GM23338 (cell line): ENCODE measurements at regions not wholly inside any gene's neighbourhood (a gene's known extent, or its start where the extent isn't known, plus 50 kb on each side); places are given as distances from the start of the nearest gene placed in this dataset.

Experiments used
- ATAC-seq: fragments of 200-7000 bp; cut with Tn5 transposase; 3 replicates; pipeline ENCODE4 v1.9.1; 2020
- DNase-seq: peaks from one replicate; pipeline ENCODE4 v3.0.0-alpha.2; 2015; ENCODE audit warnings: low spot score
- H2AFZ ChIP-seq: fragments of 200-600 bp; sonication (generic); 2 replicates; pipeline ENCODE4 v1.8.0; 2016; ENCODE audit warnings: antibody characterized with exemption, mild to moderate bottlenecking, moderate library complexity
- H3F3A ChIP-seq: fragments of 200-600 bp; sonication (generic); replicated peaks from 2 replicates; pipeline ENCODE4 v1.8.0; 2017; ENCODE audit warnings: antibody characterized with exemption, mixed run types, low read depth
- H3K27ac ChIP-seq: fragments of 200-600 bp; sonication (generic); 2 replicates; pipeline ENCODE4 v1.6.1; 2016; ENCODE audit warnings: low read depth
- H3K27me3 ChIP-seq: fragments of 200-600 bp; sonication (generic); 2 replicates; pipeline ENCODE4 v1.8.0; 2016; ENCODE audit warnings: mild to moderate bottlenecking, mixed run types, moderate library complexity; ENCODE audit not compliant: insufficient read depth
- H3K36me3 ChIP-seq: fragments of 200-600 bp; sonication (generic); 2 replicates; pipeline ENCODE4 v1.8.0; 2016; ENCODE audit warnings: mild to moderate bottlenecking; ENCODE audit not compliant: insufficient read depth
- H3K4me1 ChIP-seq: fragments of 200-600 bp; sonication (generic); 2 replicates; pipeline ENCODE4 v1.8.0; 2016; ENCODE audit warnings: mild to moderate bottlenecking, moderate library complexity; ENCODE audit not compliant: insufficient read depth
- H3K4me2 ChIP-seq: fragments of 200-600 bp; sonication (generic); 2 replicates; pipeline ENCODE4 v1.7.1; 2017; ENCODE audit warnings: mixed run types
- H3K4me3 ChIP-seq: fragments of 200-600 bp; sonication (generic); 2 replicates; pipeline ENCODE4 v1.6.1; 2016; ENCODE audit warnings: mixed run types
- H3K79me2 ChIP-seq: fragments of 200-600 bp; sonication (generic); replicated peaks from 2 replicates; pipeline ENCODE4 v1.8.0; 2017; ENCODE audit warnings: mild to moderate bottlenecking; ENCODE audit not compliant: insufficient read depth
- H3K9me2 ChIP-seq: fragments of 200-600 bp; sonication (generic); 2 replicates; pipeline ENCODE4 v1.8.0; 2017; ENCODE audit not compliant: insufficient read depth
- H4K20me1 ChIP-seq: fragments of 200-600 bp; sonication (generic); replicated peaks from 2 replicates; pipeline ENCODE4 v1.8.0; 2017; ENCODE audit warnings: mild to moderate bottlenecking; ENCODE audit not compliant: insufficient read depth
- H3K27ac Mint-ChIP-seq: 2 replicates; pipeline ENCODE4 v1.8.0; 2020; ENCODE audit warnings: inconsistent platforms, mild to moderate bottlenecking, moderate library complexity, mixed read lengths
- H3K27me3 Mint-ChIP-seq: 3 replicates; pipeline ENCODE4 v1.8.0; 2022; ENCODE audit warnings: low read depth, mild to moderate bottlenecking, moderate library complexity, mixed read lengths, inconsistent platforms; ENCODE audit not compliant: insufficient read depth, poor library complexity
- H3K36me3 Mint-ChIP-seq: 3 replicates; pipeline ENCODE4 v1.8.0; 2021; ENCODE audit warnings: low read depth, mild to moderate bottlenecking, inconsistent platforms, moderate library complexity, mixed read lengths
- H3K4me1 Mint-ChIP-seq: 3 replicates; pipeline ENCODE4 v1.8.0; 2020; ENCODE audit warnings: mild to moderate bottlenecking, inconsistent platforms, mixed read lengths
- H3K4me3 Mint-ChIP-seq: 3 replicates; pipeline ENCODE4 v1.8.0; 2021; ENCODE audit warnings: moderate library complexity, mild to moderate bottlenecking, inconsistent platforms, mixed read lengths
- H3K9me3 Mint-ChIP-seq: 3 replicates; pipeline ENCODE4 v1.8.0; 2020; ENCODE audit warnings: moderate library complexity, mild to moderate bottlenecking, inconsistent platforms, mixed read lengths
- CREB1 ChIP-seq: fragments of 250-450 bp; sonication (Bioruptor Pico); IDR thresholded peaks from 2 replicates; pipeline ENCODE4 v1.5.0; 2020; ENCODE audit warnings: low read depth, mild to moderate bottlenecking, moderate library complexity
- EZH2 ChIP-seq: fragments of 200-600 bp; sonication (generic); IDR thresholded peaks from one replicate; pipeline ENCODE4 v1.8.0; 2017; ENCODE audit warnings: antibody characterized with exemption, mild to moderate bottlenecking, low read depth; ENCODE audit not compliant: unreplicated experiment
- EZH2phosphoT487 ChIP-seq: fragments of 200-600 bp; sonication (generic); IDR thresholded peaks from one replicate; pipeline ENCODE4 v1.8.1; 2018; ENCODE audit warnings: antibody characterized with exemption; ENCODE audit not compliant: unreplicated experiment
- JUNB ChIP-seq: IDR thresholded peaks from one replicate; pipeline ENCODE4 v1.6.1; 2016; ENCODE audit warnings: antibody characterized with exemption; ENCODE audit not compliant: unreplicated experiment
- NANOG ChIP-seq: IDR thresholded peaks from 2 replicates; pipeline ENCODE4 v1.6.1; 2016; ENCODE audit warnings: antibody characterized with exemption, borderline replicate concordance
- POLR2AphosphoS5 ChIP-seq: IDR thresholded peaks from 2 replicates; pipeline ENCODE4 v1.6.1; 2016; ENCODE audit warnings: antibody characterized with exemption, low read depth
- STAT1 ChIP-seq: IDR thresholded peaks from one replicate; pipeline ENCODE4 v1.6.1; 2016; ENCODE audit warnings: antibody characterized with exemption; ENCODE audit not compliant: unreplicated experiment
- ZNF114 ChIP-seq: fragments of 250-450 bp; sonication (Bioruptor Pico); IDR thresholded peaks from 2 replicates; pipeline ENCODE4 v1.5.0; 2020; ENCODE audit warnings: mild to moderate bottlenecking, moderate library complexity
- ZNF331 ChIP-seq: fragments of 250-450 bp; sonication (Bioruptor Pico); IDR thresholded peaks from 2 replicates; pipeline ENCODE4 v1.5.0; 2020; ENCODE audit warnings: low read depth, mild to moderate bottlenecking, moderate library complexity
- TF ChIP-seq, protein P1 (sequence below): IDR thresholded peaks from 2 replicates; pipeline ENCODE4 v1.6.1; 2016; ENCODE audit warnings: antibody characterized with exemption
- TF ChIP-seq, protein P2 (sequence below), 2 experiments: fragments of 200-600 bp in 1 of 2; sonication (generic) in 1 of 2; conservative IDR thresholded peaks; 2 replicates each; pipeline versions ENCODE4 v1.5.1 to v1.6.1; 2016 to 2017; ENCODE audit warnings: antibody characterized with exemption in 2 of 2, low read depth in 2 of 2, mild to moderate bottlenecking in 2 of 2, moderate library complexity in 1 of 2
- TF ChIP-seq, protein P3 (sequence below): fragments of 250-450 bp; sonication (Bioruptor Pico); IDR thresholded peaks from 2 replicates; pipeline ENCODE4 v1.5.0; 2020; ENCODE audit warnings: mild to moderate bottlenecking, moderate library complexity
- TF ChIP-seq, protein P4 (sequence below): IDR thresholded peaks from one replicate; pipeline ENCODE4 v1.6.1; 2018; ENCODE audit warnings: antibody characterized with exemption; ENCODE audit not compliant: unreplicated experiment

DNA sequence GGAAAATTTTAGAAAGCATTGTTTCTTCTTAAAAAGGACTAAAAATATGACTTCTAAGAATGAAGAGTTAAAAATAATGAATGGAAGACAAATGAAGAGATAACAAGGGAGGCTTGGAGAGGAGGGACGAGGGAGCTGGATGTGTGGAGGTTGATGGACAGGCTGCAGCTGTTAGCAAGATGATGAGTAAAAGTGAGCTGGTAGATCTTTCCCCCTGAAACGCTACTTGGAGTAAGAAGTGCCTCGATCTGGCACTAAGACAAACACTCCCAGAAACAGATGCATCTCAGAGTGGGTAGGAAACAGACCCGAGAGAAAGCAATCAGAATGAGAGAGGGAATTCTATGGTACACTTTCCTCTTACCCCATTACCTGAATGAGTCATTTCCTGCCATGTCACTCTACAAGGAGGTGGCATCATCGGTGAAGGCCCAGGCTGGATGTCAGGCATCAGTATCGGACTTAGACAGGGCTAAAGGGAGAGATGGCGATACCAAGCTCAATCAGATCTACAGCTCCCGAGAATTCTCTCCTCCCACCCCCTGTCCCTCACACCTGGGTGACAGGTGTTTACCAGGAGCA, 154.1 kb upstream of the BMP2 start:
- no peak for TF ChIP-seq EZH2phosphoT487
- TF ChIP-seq, protein P1, sequence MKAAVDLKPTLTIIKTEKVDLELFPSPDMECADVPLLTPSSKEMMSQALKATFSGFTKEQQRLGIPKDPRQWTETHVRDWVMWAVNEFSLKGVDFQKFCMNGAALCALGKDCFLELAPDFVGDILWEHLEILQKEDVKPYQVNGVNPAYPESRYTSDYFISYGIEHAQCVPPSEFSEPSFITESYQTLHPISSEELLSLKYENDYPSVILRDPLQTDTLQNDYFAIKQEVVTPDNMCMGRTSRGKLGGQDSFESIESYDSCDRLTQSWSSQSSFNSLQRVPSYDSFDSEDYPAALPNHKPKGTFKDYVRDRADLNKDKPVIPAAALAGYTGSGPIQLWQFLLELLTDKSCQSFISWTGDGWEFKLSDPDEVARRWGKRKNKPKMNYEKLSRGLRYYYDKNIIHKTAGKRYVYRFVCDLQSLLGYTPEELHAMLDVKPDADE = no peak
- no peak for TF ChIP-seq ZNF114 (CRISPR knock-in tag)
- no peak for TF ChIP-seq NANOG
- no peak for TF ChIP-seq JUNB
- no peak for TF ChIP-seq ZNF331 (CRISPR knock-in tag)
- no peak for TF ChIP-seq STAT1
- TF ChIP-seq POLR2AphosphoS5 = no peak
- TF ChIP-seq, protein P2, sequence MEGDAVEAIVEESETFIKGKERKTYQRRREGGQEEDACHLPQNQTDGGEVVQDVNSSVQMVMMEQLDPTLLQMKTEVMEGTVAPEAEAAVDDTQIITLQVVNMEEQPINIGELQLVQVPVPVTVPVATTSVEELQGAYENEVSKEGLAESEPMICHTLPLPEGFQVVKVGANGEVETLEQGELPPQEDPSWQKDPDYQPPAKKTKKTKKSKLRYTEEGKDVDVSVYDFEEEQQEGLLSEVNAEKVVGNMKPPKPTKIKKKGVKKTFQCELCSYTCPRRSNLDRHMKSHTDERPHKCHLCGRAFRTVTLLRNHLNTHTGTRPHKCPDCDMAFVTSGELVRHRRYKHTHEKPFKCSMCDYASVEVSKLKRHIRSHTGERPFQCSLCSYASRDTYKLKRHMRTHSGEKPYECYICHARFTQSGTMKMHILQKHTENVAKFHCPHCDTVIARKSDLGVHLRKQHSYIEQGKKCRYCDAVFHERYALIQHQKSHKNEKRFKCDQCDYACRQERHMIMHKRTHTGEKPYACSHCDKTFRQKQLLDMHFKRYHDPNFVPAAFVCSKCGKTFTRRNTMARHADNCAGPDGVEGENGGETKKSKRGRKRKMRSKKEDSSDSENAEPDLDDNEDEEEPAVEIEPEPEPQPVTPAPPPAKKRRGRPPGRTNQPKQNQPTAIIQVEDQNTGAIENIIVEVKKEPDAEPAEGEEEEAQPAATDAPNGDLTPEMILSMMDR (conservative IDR thresholded peaks at IDR 0.05; ENCODE audit: low read depth in 2 of 2) = no peak
- no peak for TF ChIP-seq EZH2
- no peak for TF ChIP-seq CREB1
- TF ChIP-seq, protein P3, sequence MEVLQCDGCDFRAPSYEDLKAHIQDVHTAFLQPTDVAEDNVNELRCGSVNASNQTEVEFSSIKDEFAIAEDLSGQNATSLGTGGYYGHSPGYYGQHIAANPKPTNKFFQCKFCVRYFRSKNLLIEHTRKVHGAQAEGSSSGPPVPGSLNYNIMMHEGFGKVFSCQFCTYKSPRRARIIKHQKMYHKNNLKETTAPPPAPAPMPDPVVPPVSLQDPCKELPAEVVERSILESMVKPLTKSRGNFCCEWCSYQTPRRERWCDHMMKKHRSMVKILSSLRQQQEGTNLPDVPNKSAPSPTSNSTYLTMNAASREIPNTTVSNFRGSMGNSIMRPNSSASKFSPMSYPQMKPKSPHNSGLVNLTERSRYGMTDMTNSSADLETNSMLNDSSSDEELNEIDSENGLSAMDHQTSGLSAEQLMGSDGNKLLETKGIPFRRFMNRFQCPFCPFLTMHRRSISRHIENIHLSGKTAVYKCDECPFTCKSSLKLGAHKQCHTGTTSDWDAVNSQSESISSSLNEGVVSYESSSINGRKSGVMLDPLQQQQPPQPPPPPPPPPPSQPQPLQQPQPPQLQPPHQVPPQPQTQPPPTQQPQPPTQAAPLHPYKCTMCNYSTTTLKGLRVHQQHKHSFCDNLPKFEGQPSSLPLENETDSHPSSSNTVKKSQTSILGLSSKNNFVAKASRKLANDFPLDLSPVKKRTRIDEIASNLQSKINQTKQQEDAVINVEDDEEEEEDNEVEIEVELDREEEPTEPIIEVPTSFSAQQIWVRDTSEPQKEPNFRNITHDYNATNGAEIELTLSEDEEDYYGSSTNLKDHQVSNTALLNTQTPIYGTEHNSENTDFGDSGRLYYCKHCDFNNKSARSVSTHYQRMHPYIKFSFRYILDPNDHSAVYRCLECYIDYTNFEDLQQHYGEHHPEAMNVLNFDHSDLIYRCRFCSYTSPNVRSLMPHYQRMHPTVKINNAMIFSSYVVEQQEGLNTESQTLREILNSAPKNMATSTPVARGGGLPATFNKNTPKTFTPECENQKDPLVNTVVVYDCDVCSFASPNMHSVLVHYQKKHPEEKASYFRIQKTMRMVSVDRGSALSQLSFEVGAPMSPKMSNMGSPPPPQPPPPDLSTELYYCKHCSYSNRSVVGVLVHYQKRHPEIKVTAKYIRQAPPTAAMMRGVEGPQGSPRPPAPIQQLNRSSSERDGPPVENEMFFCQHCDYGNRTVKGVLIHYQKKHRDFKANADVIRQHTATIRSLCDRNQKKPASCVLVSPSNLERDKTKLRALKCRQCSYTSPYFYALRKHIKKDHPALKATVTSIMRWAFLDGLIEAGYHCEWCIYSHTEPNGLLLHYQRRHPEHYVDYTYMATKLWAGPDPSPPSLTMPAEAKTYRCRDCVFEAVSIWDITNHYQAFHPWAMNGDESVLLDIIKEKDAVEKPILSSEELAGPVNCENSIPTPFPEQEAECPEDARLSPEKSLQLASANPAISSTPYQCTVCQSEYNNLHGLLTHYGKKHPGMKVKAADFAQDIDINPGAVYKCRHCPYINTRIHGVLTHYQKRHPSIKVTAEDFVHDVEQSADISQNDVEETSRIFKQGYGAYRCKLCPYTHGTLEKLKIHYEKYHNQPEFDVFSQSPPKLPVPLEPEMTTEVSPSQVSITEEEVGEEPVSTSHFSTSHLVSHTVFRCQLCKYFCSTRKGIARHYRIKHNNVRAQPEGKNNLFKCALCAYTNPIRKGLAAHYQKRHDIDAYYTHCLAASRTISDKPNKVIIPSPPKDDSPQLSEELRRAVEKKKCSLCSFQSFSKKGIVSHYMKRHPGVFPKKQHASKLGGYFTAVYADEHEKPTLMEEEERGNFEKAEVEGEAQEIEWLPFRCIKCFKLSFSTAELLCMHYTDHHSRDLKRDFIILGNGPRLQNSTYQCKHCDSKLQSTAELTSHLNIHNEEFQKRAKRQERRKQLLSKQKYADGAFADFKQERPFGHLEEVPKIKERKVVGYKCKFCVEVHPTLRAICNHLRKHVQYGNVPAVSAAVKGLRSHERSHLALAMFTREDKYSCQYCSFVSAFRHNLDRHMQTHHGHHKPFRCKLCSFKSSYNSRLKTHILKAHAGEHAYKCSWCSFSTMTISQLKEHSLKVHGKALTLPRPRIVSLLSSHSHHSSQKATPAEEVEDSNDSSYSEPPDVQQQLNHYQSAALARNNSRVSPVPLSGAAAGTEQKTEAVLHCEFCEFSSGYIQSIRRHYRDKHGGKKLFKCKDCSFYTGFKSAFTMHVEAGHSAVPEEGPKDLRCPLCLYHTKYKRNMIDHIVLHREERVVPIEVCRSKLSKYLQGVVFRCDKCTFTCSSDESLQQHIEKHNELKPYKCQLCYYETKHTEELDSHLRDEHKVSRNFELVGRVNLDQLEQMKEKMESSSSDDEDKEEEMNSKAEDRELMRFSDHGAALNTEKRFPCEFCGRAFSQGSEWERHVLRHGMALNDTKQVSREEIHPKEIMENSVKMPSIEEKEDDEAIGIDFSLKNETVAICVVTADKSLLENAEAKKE (CRISPR knock-in tag) = no peak
- TF ChIP-seq, protein P4, sequence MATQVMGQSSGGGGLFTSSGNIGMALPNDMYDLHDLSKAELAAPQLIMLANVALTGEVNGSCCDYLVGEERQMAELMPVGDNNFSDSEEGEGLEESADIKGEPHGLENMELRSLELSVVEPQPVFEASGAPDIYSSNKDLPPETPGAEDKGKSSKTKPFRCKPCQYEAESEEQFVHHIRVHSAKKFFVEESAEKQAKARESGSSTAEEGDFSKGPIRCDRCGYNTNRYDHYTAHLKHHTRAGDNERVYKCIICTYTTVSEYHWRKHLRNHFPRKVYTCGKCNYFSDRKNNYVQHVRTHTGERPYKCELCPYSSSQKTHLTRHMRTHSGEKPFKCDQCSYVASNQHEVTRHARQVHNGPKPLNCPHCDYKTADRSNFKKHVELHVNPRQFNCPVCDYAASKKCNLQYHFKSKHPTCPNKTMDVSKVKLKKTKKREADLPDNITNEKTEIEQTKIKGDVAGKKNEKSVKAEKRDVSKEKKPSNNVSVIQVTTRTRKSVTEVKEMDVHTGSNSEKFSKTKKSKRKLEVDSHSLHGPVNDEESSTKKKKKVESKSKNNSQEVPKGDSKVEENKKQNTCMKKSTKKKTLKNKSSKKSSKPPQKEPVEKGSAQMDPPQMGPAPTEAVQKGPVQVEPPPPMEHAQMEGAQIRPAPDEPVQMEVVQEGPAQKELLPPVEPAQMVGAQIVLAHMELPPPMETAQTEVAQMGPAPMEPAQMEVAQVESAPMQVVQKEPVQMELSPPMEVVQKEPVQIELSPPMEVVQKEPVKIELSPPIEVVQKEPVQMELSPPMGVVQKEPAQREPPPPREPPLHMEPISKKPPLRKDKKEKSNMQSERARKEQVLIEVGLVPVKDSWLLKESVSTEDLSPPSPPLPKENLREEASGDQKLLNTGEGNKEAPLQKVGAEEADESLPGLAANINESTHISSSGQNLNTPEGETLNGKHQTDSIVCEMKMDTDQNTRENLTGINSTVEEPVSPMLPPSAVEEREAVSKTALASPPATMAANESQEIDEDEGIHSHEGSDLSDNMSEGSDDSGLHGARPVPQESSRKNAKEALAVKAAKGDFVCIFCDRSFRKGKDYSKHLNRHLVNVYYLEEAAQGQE = no peak
- no peak overlapping the region for H3K27ac ChIP-seq
- H3K36me3 ChIP-seq = no peaks in the 10 kb centered on the region
- ATAC-seq (no peak), DNase-seq (no peak)
- H3K27me3 ChIP-seq = no peaks in the 10 kb centered on the region
- H3K9me2 ChIP-seq = peaks cover 9% of the 10 kb centered on the region; the same call in 1 of the 2 replicates
- no peaks in the 10 kb centered on the region for H3K4me1 ChIP-seq
- H3K4me2 ChIP-seq = no peak overlapping the region
- H3F3A ChIP-seq = no peaks in the 10 kb centered on the region
- Mint-ChIP-seq H3K36me3 (no peaks in the 10 kb centered on the region), H3K4me1 (no peaks in the 10 kb centered on the region), H3K4me3 (no peak overlapping the region), H3K27me3 (no peaks in the 10 kb centered on the region), H3K9me3 (no peaks in the 10 kb centered on the region), H3K27ac (no peak overlapping the region)
- H3K79me2 ChIP-seq = no peaks in the 10 kb centered on the region
- no peak overlapping the region for H3K4me3 ChIP-seq
- no peaks in the 10 kb centered on the region for H4K20me1 ChIP-seq
- H2AFZ ChIP-seq = no peak overlapping the region
